Neural cell (in vitro differentiated cells): ENCODE measurements at regions not wholly inside any gene's neighbourhood (a gene's known extent, or its start where the extent isn't known, plus 50 kb on each side); places are given as distances from the start of the nearest gene placed in this dataset.

Experiments
- H2AFZ ChIP-seq: fragments of 200-600, 300-800 bp; sonication (generic), shearing (Covaris generic); 2 replicates; pipeline ENCODE4 v1.6.0; 2014; ENCODE audit warnings: low read depth, mild to moderate bottlenecking, antibody characterized with exemption, low read length, moderate library complexity
- H3F3A ChIP-seq: fragments of 200-600 bp; shearing (Covaris generic); 2 replicates; pipeline ENCODE4 v1.6.1; 2016; ENCODE audit warnings: mild to moderate bottlenecking, moderate library complexity, mixed read lengths, antibody characterized with exemption, low read length; ENCODE audit not compliant: insufficient read depth, poor library complexity, severe bottlenecking
- H3K27ac ChIP-seq: fragments of 200-600, 300-800 bp; sonication (generic), shearing (Covaris generic); 2 replicates; pipeline ENCODE4 v1.5.1; 2014; ENCODE audit warnings: mild to moderate bottlenecking, low read length, moderate library complexity
- H3K27me3 ChIP-seq: fragments of 300-800, 200-600 bp; sonication (generic), shearing (Covaris generic); 2 replicates; pipeline ENCODE4 v1.6.0; 2014; ENCODE audit warnings: mild to moderate bottlenecking, low read depth, low read length, moderate library complexity; ENCODE audit not compliant: insufficient read depth
- H3K36me3 ChIP-seq: fragments of 300-800, 200-600 bp; sonication (generic), shearing (Covaris generic); 2 replicates; pipeline ENCODE4 v1.5.1; 2014; ENCODE audit warnings: mild to moderate bottlenecking, antibody characterized with exemption, low read length, moderate library complexity; ENCODE audit not compliant: insufficient read depth
- H3K4me2 ChIP-seq: fragments of 300-800, 200-600 bp; sonication (generic), shearing (Covaris generic); 2 replicates; pipeline ENCODE4 v1.6.0; 2014; ENCODE audit warnings: mild to moderate bottlenecking, low read length
- H3K4me3 ChIP-seq: fragments of 300-800, 200-600 bp; sonication (generic), shearing (Covaris generic); 2 replicates; pipeline ENCODE4 v1.5.1; 2014; ENCODE audit warnings: mild to moderate bottlenecking, low read length, moderate library complexity
- H3K79me2 ChIP-seq: fragments of 200-600 bp; shearing (Covaris generic); replicated peaks from 2 replicates; pipeline ENCODE4 v1.6.0; 2014; ENCODE audit warnings: mild to moderate bottlenecking, low read length, moderate library complexity; ENCODE audit not compliant: insufficient read depth
- H3K9ac ChIP-seq: fragments of 300-800, 200-600 bp; sonication (generic), shearing (Covaris generic); 2 replicates; pipeline ENCODE4 v1.6.1; 2016; ENCODE audit warnings: mild to moderate bottlenecking, low read length, mixed read lengths
- H3K9me2 ChIP-seq: fragments of 200-600 bp; shearing (Covaris generic); 2 replicates; pipeline ENCODE4 v1.6.1; 2016; ENCODE audit warnings: mild to moderate bottlenecking, low read length, mixed read lengths; ENCODE audit not compliant: insufficient read depth
- H3K9me3 ChIP-seq: fragments of 200-600, 300-800 bp; sonication (generic), shearing (Covaris generic); 2 replicates; pipeline ENCODE4 v1.6.1; 2016; ENCODE audit warnings: mild to moderate bottlenecking, mixed run types, low read length, moderate library complexity, mixed read lengths
- H4K20me1 ChIP-seq: fragments of 200-600 bp; shearing (Covaris generic); 2 replicates; pipeline ENCODE4 v1.6.1; 2016; ENCODE audit warnings: mild to moderate bottlenecking, mixed run types; ENCODE audit not compliant: insufficient read depth
- EP300 ChIP-seq: fragments of 450-650 bp; conservative IDR thresholded peaks from 2 replicates; pipeline ENCODE4 v1.6.1; 2014; ENCODE audit warnings: antibody characterized with exemption, mild to moderate bottlenecking, moderate library complexity; ENCODE audit not compliant: poor library complexity, severe bottlenecking
- EZH2 ChIP-seq: fragments of 200-600, 300-800 bp; shearing (Covaris generic), sonication (generic); IDR thresholded peaks from 2 replicates; pipeline ENCODE4 v1.6.1; 2014; ENCODE audit warnings: antibody characterized with exemption, low read length, borderline replicate concordance, mild to moderate bottlenecking; ENCODE audit not compliant: insufficient read depth, poor library complexity, severe bottlenecking
- MXI1 ChIP-seq: fragments of 450-650 bp; conservative IDR thresholded peaks from 2 replicates; pipeline ENCODE4 v1.6.1; 2014; ENCODE audit warnings: antibody characterized with exemption, mild to moderate bottlenecking; ENCODE audit not compliant: poor library complexity, severe bottlenecking
- POLR2AphosphoS5 ChIP-seq: IDR thresholded peaks from 2 replicates; pipeline ENCODE4 v1.6.1; 2012
- RAD21 ChIP-seq: fragments of 450-650 bp; conservative IDR thresholded peaks from 2 replicates; pipeline ENCODE4 v1.6.1; 2014; ENCODE audit warnings: antibody characterized with exemption, mild to moderate bottlenecking, moderate library complexity
- SMC3 ChIP-seq: fragments of 450-650 bp; conservative IDR thresholded peaks from 2 replicates; pipeline ENCODE4 v1.6.1; 2014; ENCODE audit warnings: antibody characterized with exemption, mild to moderate bottlenecking, moderate library complexity; ENCODE audit not compliant: poor library complexity
- TAF1 ChIP-seq: IDR thresholded peaks from 2 replicates; pipeline ENCODE4 v1.6.1; 2012; ENCODE audit warnings: low read depth
- TF ChIP-seq, protein P1 (sequence below): IDR thresholded peaks from 2 replicates; pipeline ENCODE4 v1.6.1; 2012; ENCODE audit warnings: borderline replicate concordance
- TF ChIP-seq, protein P2 (sequence below): fragments of 450-650 bp; IDR thresholded peaks from 2 replicates; pipeline ENCODE4 v1.5.1; 2014; ENCODE audit warnings: antibody characterized with exemption, mild to moderate bottlenecking, moderate library complexity; ENCODE audit not compliant: poor library complexity, severe bottlenecking

DNA sequence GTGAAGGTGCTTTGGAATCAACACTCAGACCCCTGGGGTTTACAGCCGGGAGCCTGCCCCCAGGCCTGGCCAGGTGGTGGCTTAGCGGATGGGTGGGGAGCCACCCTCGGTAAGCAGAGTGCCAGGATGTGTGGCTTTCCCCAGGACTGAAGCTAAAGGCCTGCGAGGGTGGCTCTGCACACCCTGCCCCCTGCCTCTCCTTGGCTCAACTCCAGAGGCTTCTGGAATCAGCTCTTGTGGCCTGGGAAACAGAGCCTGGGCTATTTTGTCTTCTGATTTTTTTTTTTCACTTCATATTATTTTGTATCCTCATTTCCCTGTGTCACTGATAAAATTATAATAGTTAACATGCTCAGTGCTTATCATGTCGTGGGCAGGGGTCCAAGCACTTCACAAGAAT is 79.8 kb downstream of the RHOB start:
- no peaks in the 10 kb centered on the region for H3K9me2 ChIP-seq
- H3K79me2 ChIP-seq: no peaks in the 10 kb centered on the region
- H3K36me3 ChIP-seq: no peaks in the 10 kb centered on the region
- H2AFZ ChIP-seq: no peak overlapping the region
- H3K9ac ChIP-seq: no peak overlapping the region
- no peak overlapping the region for H3K27ac ChIP-seq
- H3K4me2 ChIP-seq: no peak overlapping the region
- H3F3A ChIP-seq: no peaks in the 10 kb centered on the region
- H4K20me1 ChIP-seq: no peaks in the 10 kb centered on the region
- H3K27me3 ChIP-seq: no peaks in the 10 kb centered on the region
- TF ChIP-seq, protein P1, sequence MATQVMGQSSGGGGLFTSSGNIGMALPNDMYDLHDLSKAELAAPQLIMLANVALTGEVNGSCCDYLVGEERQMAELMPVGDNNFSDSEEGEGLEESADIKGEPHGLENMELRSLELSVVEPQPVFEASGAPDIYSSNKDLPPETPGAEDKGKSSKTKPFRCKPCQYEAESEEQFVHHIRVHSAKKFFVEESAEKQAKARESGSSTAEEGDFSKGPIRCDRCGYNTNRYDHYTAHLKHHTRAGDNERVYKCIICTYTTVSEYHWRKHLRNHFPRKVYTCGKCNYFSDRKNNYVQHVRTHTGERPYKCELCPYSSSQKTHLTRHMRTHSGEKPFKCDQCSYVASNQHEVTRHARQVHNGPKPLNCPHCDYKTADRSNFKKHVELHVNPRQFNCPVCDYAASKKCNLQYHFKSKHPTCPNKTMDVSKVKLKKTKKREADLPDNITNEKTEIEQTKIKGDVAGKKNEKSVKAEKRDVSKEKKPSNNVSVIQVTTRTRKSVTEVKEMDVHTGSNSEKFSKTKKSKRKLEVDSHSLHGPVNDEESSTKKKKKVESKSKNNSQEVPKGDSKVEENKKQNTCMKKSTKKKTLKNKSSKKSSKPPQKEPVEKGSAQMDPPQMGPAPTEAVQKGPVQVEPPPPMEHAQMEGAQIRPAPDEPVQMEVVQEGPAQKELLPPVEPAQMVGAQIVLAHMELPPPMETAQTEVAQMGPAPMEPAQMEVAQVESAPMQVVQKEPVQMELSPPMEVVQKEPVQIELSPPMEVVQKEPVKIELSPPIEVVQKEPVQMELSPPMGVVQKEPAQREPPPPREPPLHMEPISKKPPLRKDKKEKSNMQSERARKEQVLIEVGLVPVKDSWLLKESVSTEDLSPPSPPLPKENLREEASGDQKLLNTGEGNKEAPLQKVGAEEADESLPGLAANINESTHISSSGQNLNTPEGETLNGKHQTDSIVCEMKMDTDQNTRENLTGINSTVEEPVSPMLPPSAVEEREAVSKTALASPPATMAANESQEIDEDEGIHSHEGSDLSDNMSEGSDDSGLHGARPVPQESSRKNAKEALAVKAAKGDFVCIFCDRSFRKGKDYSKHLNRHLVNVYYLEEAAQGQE: no peak
- TF ChIP-seq MXI1: no peak
- no peak for TF ChIP-seq EZH2
- TF ChIP-seq POLR2AphosphoS5: no peak
- TF ChIP-seq TAF1: no peak
- no peak for TF ChIP-seq EP300
- no peak for TF ChIP-seq RAD21
- TF ChIP-seq, protein P2, sequence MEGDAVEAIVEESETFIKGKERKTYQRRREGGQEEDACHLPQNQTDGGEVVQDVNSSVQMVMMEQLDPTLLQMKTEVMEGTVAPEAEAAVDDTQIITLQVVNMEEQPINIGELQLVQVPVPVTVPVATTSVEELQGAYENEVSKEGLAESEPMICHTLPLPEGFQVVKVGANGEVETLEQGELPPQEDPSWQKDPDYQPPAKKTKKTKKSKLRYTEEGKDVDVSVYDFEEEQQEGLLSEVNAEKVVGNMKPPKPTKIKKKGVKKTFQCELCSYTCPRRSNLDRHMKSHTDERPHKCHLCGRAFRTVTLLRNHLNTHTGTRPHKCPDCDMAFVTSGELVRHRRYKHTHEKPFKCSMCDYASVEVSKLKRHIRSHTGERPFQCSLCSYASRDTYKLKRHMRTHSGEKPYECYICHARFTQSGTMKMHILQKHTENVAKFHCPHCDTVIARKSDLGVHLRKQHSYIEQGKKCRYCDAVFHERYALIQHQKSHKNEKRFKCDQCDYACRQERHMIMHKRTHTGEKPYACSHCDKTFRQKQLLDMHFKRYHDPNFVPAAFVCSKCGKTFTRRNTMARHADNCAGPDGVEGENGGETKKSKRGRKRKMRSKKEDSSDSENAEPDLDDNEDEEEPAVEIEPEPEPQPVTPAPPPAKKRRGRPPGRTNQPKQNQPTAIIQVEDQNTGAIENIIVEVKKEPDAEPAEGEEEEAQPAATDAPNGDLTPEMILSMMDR: no peak
- no peak for TF ChIP-seq SMC3
- H3K9me3 ChIP-seq: no peaks in the 10 kb centered on the region
- H3K4me3 ChIP-seq: no peak overlapping the region

- Histone ChIP-seq H3K4me2 (no peak overlapping the region), H3K36me3 (no peaks in the 10 kb centered on the region), H3F3A (no peaks in the 10 kb centered on the region), H3K9me2 (no peaks in the 10 kb centered on the region), H3K9me3 (no peaks in the 10 kb centered on the region), H3K27me3 (no peaks in the 10 kb centered on the region), H3K79me2 (no peaks in the 10 kb centered on the region), H3K9ac (no peak overlapping the region), H3K4me3 (no peak overlapping the region), H2AFZ (no peak overlapping the region), H4K20me1 (no peaks in the 10 kb centered on the region), H3K27ac (no peak overlapping the region)
- TF ChIP-seq, protein P2: no peak
- TF ChIP-seq, protein P1: no peak
- TF ChIP-seq MXI1 (no peak), RAD21 (no peak), POLR2AphosphoS5 (no peak), EP300 (no peak), EZH2 (no peak), SMC3 (no peak), TAF1 (no peak)
These were observed 81.8 kb downstream of the RHOB start for GRCh38 chr2:20528713-20529112.
